ENCODE measurements at regions not wholly inside any gene's neighbourhood (a gene's known extent, or its start where the extent isn't known, plus 50 kb on each side); places are given as distances from the start of the nearest gene placed in this dataset.

GRCh38 chr3:157763644-157764043 lies 260.4 kb upstream of the VEPH1 start:
- Histone ChIP-seq H2AFZ (ENCODE audit: low read depth, low read length) (no peak overlapping the region), H3K4me3 (ENCODE audit: low read length) (no peak overlapping the region), H3K36me3 (ENCODE audit: insufficient read depth, low read length) (no peaks in the 10 kb centered on the region), H3K4me2 (ENCODE audit: low read length) (no peak overlapping the region), H3K27me3 (ENCODE audit: insufficient read depth, low read depth, low read length) (no peaks in the 10 kb centered on the region), H3F3A (ENCODE audit: insufficient read depth, low read length, poor library complexity, severe bottlenecking) (no peaks in the 10 kb centered on the region), H3K9ac (ENCODE audit: low read length) (no peak overlapping the region), H3K79me2 (replicated peaks; ENCODE audit: insufficient read depth, low read length) (no peaks in the 10 kb centered on the region), H3K9me2 (ENCODE audit: insufficient read depth, low read length) (no peaks in the 10 kb centered on the region), H3K27ac (ENCODE audit: low read length) (no peak overlapping the region), H3K9me3 (ENCODE audit: low read length) (no peaks in the 10 kb centered on the region), H4K20me1 (ENCODE audit: insufficient read depth) (no peaks in the 10 kb centered on the region)
- TF ChIP-seq REST (IDR thresholded peaks at IDR 0.05; ENCODE audit: borderline replicate concordance) (no peak), CTCF (IDR thresholded peaks at IDR 0.05; ENCODE audit: poor library complexity, severe bottlenecking) (no peak), EZH2 (IDR thresholded peaks at IDR 0.05; ENCODE audit: borderline replicate concordance, insufficient read depth, low read length, poor library complexity, severe bottlenecking) (no peak), EP300 (conservative IDR thresholded peaks at IDR 0.05; ENCODE audit: poor library complexity, severe bottlenecking) (no peak), RAD21 (conservative IDR thresholded peaks at IDR 0.05) (no peak), SMC3 (conservative IDR thresholded peaks at IDR 0.05; ENCODE audit: poor library complexity) (no peak), TAF1 (IDR thresholded peaks at IDR 0.05; ENCODE audit: low read depth) (no peak), POLR2AphosphoS5 (IDR thresholded peaks at IDR 0.05) (no peak), MXI1 (conservative IDR thresholded peaks at IDR 0.05; ENCODE audit: poor library complexity, severe bottlenecking) (no peak)

GRCh38 chr3:157759311-157759710 lies 256.1 kb upstream of the VEPH1 start:
- Histone ChIP-seq H3K79me2 (replicated peaks; ENCODE audit: insufficient read depth, low read length) (no peaks in the 10 kb centered on the region), H4K20me1 (ENCODE audit: insufficient read depth) (no peaks in the 10 kb centered on the region), H3K4me3 (ENCODE audit: low read length) (no peak overlapping the region), H3K9ac (ENCODE audit: low read length) (no peak overlapping the region), H3K27ac (ENCODE audit: low read length) (no peak overlapping the region), H3K27me3 (ENCODE audit: insufficient read depth, low read depth, low read length) (no peaks in the 10 kb centered on the region), H3F3A (ENCODE audit: insufficient read depth, low read length, poor library complexity, severe bottlenecking) (no peaks in the 10 kb centered on the region), H3K9me2 (ENCODE audit: insufficient read depth, low read length) (no peaks in the 10 kb centered on the region), H2AFZ (ENCODE audit: low read depth, low read length) (no peak overlapping the region), H3K4me2 (ENCODE audit: low read length) (no peak overlapping the region), H3K9me3 (ENCODE audit: low read length) (no peaks in the 10 kb centered on the region), H3K36me3 (ENCODE audit: insufficient read depth, low read length) (no peaks in the 10 kb centered on the region)
- TF ChIP-seq EP300 (conservative IDR thresholded peaks at IDR 0.05; ENCODE audit: poor library complexity, severe bottlenecking) (no peak), EZH2 (IDR thresholded peaks at IDR 0.05; ENCODE audit: borderline replicate concordance, insufficient read depth, low read length, poor library complexity, severe bottlenecking) (no peak), POLR2AphosphoS5 (IDR thresholded peaks at IDR 0.05) (no peak), MXI1 (conservative IDR thresholded peaks at IDR 0.05; ENCODE audit: poor library complexity, severe bottlenecking) (no peak), SMC3 (conservative IDR thresholded peaks at IDR 0.05; ENCODE audit: poor library complexity) (no peak), RAD21 (conservative IDR thresholded peaks at IDR 0.05) (no peak), REST (IDR thresholded peaks at IDR 0.05; ENCODE audit: borderline replicate concordance) (no peak), CTCF (IDR thresholded peaks at IDR 0.05; ENCODE audit: poor library complexity, severe bottlenecking) (no peak), TAF1 (IDR thresholded peaks at IDR 0.05; ENCODE audit: low read depth) (no peak)
